ENCODE measurements at regions not wholly inside any gene's neighbourhood (a gene's known extent, or its start where the extent isn't known, plus 50 kb on each side); places are given as distances from the start of the nearest gene placed in this dataset.

GRCh38 chr2:125070726-125071505 is 1045.8 kb downstream of the CNTNAP5 start:
- DNase-seq = no peak

GRCh38 chr2:125073440-125073839 is 1048.4 kb downstream of the CNTNAP5 start:
- no peak for DNase-seq

- no peak for DNase-seq
Observed at GRCh38 chr2:125085904-125086303, 1060.8 kb downstream of the CNTNAP5 start.

GRCh38 chr2:125086313-125087184 is 1061.5 kb downstream of the CNTNAP5 start:
- DNase-seq = no peak

- DNase-seq = no peak
Observed at GRCh38 chr2:125092276-125093009, 1067.4 kb downstream of the CNTNAP5 start.

GRCh38 chr2:125095826-125096225 is 1070.7 kb downstream of the CNTNAP5 start:
- no peak for DNase-seq

GRCh38 chr2:125106710-125107109 is 1081.6 kb downstream of the CNTNAP5 start:
- DNase-seq = no peak

GRCh38 chr2:125107446-125107845 is 1082.4 kb downstream of the CNTNAP5 start:
- DNase-seq = no peak

- DNase-seq = no peak
Observed at GRCh38 chr2:125108251-125108650, 1083.2 kb downstream of the CNTNAP5 start.

GRCh38 chr2:125125902-125126301 is 1100.8 kb downstream of the CNTNAP5 start:
- DNase-seq = no peak

- DNase-seq = no peak
Observed at GRCh38 chr2:125160947-125161346, 1135.9 kb downstream of the CNTNAP5 start.

- DNase-seq = no peak
Observed at GRCh38 chr2:125167152-125167551, 1142.1 kb downstream of the CNTNAP5 start.

- DNase-seq = no peak
Observed at GRCh38 chr2:125167820-125168219, 1142.7 kb downstream of the CNTNAP5 start.

GRCh38 chr2:125168442-125168841 is 1143.4 kb downstream of the CNTNAP5 start:
- DNase-seq = no peak

- no peak for DNase-seq
Observed at GRCh38 chr2:125169022-125169763, 1144.1 kb downstream of the CNTNAP5 start.

- DNase-seq = no peak
Observed at GRCh38 chr2:125169764-125170146, 1144.7 kb downstream of the CNTNAP5 start.

GRCh38 chr2:125172181-125172580 is 1147.1 kb downstream of the CNTNAP5 start:
- DNase-seq = no peak

GRCh38 chr2:125175415-125175814 is 1150.3 kb downstream of the CNTNAP5 start:
- no peak for DNase-seq

GRCh38 chr2:125185691-125186270 is 1160.7 kb downstream of the CNTNAP5 start:
- no peak for DNase-seq

- DNase-seq = no peak
Observed at GRCh38 chr2:125207431-125207830, 1182.3 kb downstream of the CNTNAP5 start.

GRCh38 chr2:125216321-125216720 is 1191.2 kb downstream of the CNTNAP5 start:
- DNase-seq = no peak

- DNase-seq = no peak
Observed at GRCh38 chr2:125224188-125224587, 1199.1 kb downstream of the CNTNAP5 start.
